Muscle of leg (tissue), 3 donors: ENCODE measurements at regions not wholly inside any gene's neighbourhood (a gene's known extent, or its start where the extent isn't known, plus 50 kb on each side); places are given as distances from the start of the nearest gene placed in this dataset.

Source experiments
- DNase-seq: peaks from one replicate; pipeline ENCODE4 v3.0.0; 2013
- H3K27ac ChIP-seq: one replicate; pipeline ENCODE4 v1.5.1; 2013; ENCODE audit warnings: mild to moderate bottlenecking, low read length, control low read depth
- H3K27me3 ChIP-seq: one replicate; pipeline ENCODE4 v1.6.1; 2013; ENCODE audit warnings: low read length; ENCODE audit not compliant: control insufficient read depth, insufficient read depth
- H3K36me3 ChIP-seq: one replicate; pipeline ENCODE4 v1.6.1; 2013; ENCODE audit warnings: low read length; ENCODE audit not compliant: control insufficient read depth, insufficient read depth
- H3K4me1 ChIP-seq: one replicate; pipeline ENCODE4 v1.6.1; 2013; ENCODE audit warnings: low read length; ENCODE audit not compliant: control insufficient read depth, insufficient read depth
- H3K4me3 ChIP-seq: one replicate; pipeline ENCODE4 v1.5.1; 2013; ENCODE audit warnings: low read length, control low read depth
- H3K9me3 ChIP-seq: replicated peaks from 2 replicates; pipeline ENCODE4 v1.6.1; 2013; ENCODE audit warnings: low read depth, low read length; ENCODE audit not compliant: control insufficient read depth
- WGBS: methylation state at CpG from one replicate; pipeline ENCODE4 v1.1.5; 2013; ENCODE audit warnings: missing lambda C conversion rate; ENCODE audit not compliant: insufficient coverage; 5-methylcytosine and 5-hydroxymethylcytosine counted together

- H3K4me3 ChIP-seq = no peak overlapping the region
- H3K9me3 ChIP-seq = peaks cover 3% of the 10 kb centered on the region
- H3K27me3 ChIP-seq = no peaks in the 10 kb centered on the region
- no peak for DNase-seq
- H3K4me1 ChIP-seq = peaks cover 6% of the 10 kb centered on the region
- peak overlapping the region; percentile 47 for H3K27ac ChIP-seq
- 73% methylated on average over 2 of the region's 3 CpGs for WGBS
- no peaks in the 10 kb centered on the region for H3K36me3 ChIP-seq
Observed at GRCh38 chr9:107706701-107707427, 217.3 kb upstream of the KLF4 start.

GRCh38 chr9:107705521-107705920 is 216.0 kb upstream of the KLF4 start:
- Histone ChIP-seq H3K27ac (no peak overlapping the region), H3K4me3 (no peak overlapping the region), H3K36me3 (no peaks in the 10 kb centered on the region), H3K4me1 (peaks cover 2% of the 10 kb centered on the region), H3K27me3 (no peaks in the 10 kb centered on the region), H3K9me3 (peaks cover 3% of the 10 kb centered on the region)
- no peak for DNase-seq
- 100% methylated on average over 1 of the region's 3 CpGs for WGBS

- Histone ChIP-seq H3K4me3 (no peak overlapping the region), H3K27ac (no peak overlapping the region), H3K36me3 (no peaks in the 10 kb centered on the region), H3K9me3 (peaks cover 3% of the 10 kb centered on the region), H3K27me3 (no peaks in the 10 kb centered on the region), H3K4me1 (peaks cover 2% of the 10 kb centered on the region)
- no peak for DNase-seq
- no CpG with 5 or more reads among the region's 1 CpG for WGBS
Observed at GRCh38 chr9:107704774-107705173, 215.2 kb upstream of the KLF4 start.

- Histone ChIP-seq H3K4me1 (peaks cover 2% of the 10 kb centered on the region), H3K9me3 (peaks cover 3% of the 10 kb centered on the region), H3K4me3 (no peak overlapping the region), H3K27me3 (no peaks in the 10 kb centered on the region), H3K36me3 (no peaks in the 10 kb centered on the region), H3K27ac (no peak overlapping the region)
- DNase-seq = no peak
Observed at GRCh38 chr9:107703651-107704050, 214.1 kb upstream of the KLF4 start.

GRCh38 chr9:107700847-107701246 is 211.3 kb upstream of the KLF4 start:
- Histone ChIP-seq H3K9me3 (peaks cover 3% of the 10 kb centered on the region), H3K27ac (no peak overlapping the region), H3K4me3 (no peak overlapping the region), H3K4me1 (no peaks in the 10 kb centered on the region), H3K36me3 (no peaks in the 10 kb centered on the region), H3K27me3 (no peaks in the 10 kb centered on the region)
- 53% methylated on average over 2 of the region's 5 CpGs for WGBS
- no peak for DNase-seq

- no peak overlapping the region for H3K27ac ChIP-seq
- H3K4me3 ChIP-seq = no peak overlapping the region
- peaks cover 3% of the 10 kb centered on the region for H3K9me3 ChIP-seq
- 47% methylated on average over 2 of the region's 6 CpGs for WGBS
- no peaks in the 10 kb centered on the region for H3K27me3 ChIP-seq
- no peaks in the 10 kb centered on the region for H3K36me3 ChIP-seq
- peak; percentile 49 for DNase-seq
- no peaks in the 10 kb centered on the region for H3K4me1 ChIP-seq
Observed at GRCh38 chr9:107699231-107699630, 209.7 kb upstream of the KLF4 start.

GRCh38 chr9:107698779-107699178 is 209.2 kb upstream of the KLF4 start:
- Histone ChIP-seq H3K4me3 (no peak overlapping the region), H3K4me1 (peaks cover 3% of the 10 kb centered on the region), H3K27me3 (no peaks in the 10 kb centered on the region), H3K27ac (no peak overlapping the region), H3K9me3 (peaks cover 3% of the 10 kb centered on the region), H3K36me3 (no peaks in the 10 kb centered on the region)
- WGBS = no CpG with 5 or more reads among the region's 4 CpGs
- no peak for DNase-seq

GRCh38 chr9:107696302-107696701 is 206.7 kb upstream of the KLF4 start:
- Histone ChIP-seq H3K27me3 (no peaks in the 10 kb centered on the region), H3K4me1 (peaks cover 5% of the 10 kb centered on the region), H3K9me3 (no peaks in the 10 kb centered on the region), H3K27ac (no peak overlapping the region), H3K4me3 (no peak overlapping the region), H3K36me3 (no peaks in the 10 kb centered on the region)
- no CpG with 5 or more reads among the region's 5 CpGs for WGBS
- no peak for DNase-seq

GRCh38 chr9:107694390-107694789 is 204.8 kb upstream of the KLF4 start:
- H3K27ac ChIP-seq = no peak overlapping the region
- 80% methylated on average over 1 of the region's 1 CpG for WGBS
- H3K9me3 ChIP-seq = peaks cover 3% of the 10 kb centered on the region
- H3K36me3 ChIP-seq = no peaks in the 10 kb centered on the region
- H3K27me3 ChIP-seq = no peaks in the 10 kb centered on the region
- H3K4me1 ChIP-seq = peaks cover 8% of the 10 kb centered on the region
- H3K4me3 ChIP-seq = no peak overlapping the region
- no peak for DNase-seq

GRCh38 chr9:107693625-107694326 is 204.2 kb upstream of the KLF4 start:
- H3K27me3 ChIP-seq = no peaks in the 10 kb centered on the region
- H3K4me1 ChIP-seq = peaks cover 8% of the 10 kb centered on the region
- no peak overlapping the region for H3K4me3 ChIP-seq
- no peaks in the 10 kb centered on the region for H3K36me3 ChIP-seq
- H3K27ac ChIP-seq = no peak overlapping the region
- peak; percentile 78 for DNase-seq
- peaks cover 6% of the 10 kb centered on the region for H3K9me3 ChIP-seq
- WGBS = 72% methylated on average over 2 of the region's 7 CpGs
